Lower leg skin (tissue), 3 donors: ENCODE measurements at regions not wholly inside any gene's neighbourhood (a gene's known extent, or its start where the extent isn't known, plus 50 kb on each side); places are given as distances from the start of the nearest gene placed in this dataset.

Experiments
- POLR2A ChIP-seq, 2 donors: fragments of 450-650 bp; IDR thresholded peaks; one replicate each; pipeline ENCODE4 v1.6.1; 2016 to 2017; ENCODE audit warnings: antibody characterized with exemption in 2 of 2, mild to moderate bottlenecking in 1 of 2, moderate library complexity in 1 of 2
- TF ChIP-seq, protein P1 (sequence below), 3 donors: fragments of 450-650 bp; IDR thresholded peaks; one replicate each; pipeline ENCODE4 v1.5.1; 2016; ENCODE audit warnings: antibody characterized with exemption in 3 of 3, mild to moderate bottlenecking in 3 of 3, moderate library complexity in 2 of 3

DNA sequence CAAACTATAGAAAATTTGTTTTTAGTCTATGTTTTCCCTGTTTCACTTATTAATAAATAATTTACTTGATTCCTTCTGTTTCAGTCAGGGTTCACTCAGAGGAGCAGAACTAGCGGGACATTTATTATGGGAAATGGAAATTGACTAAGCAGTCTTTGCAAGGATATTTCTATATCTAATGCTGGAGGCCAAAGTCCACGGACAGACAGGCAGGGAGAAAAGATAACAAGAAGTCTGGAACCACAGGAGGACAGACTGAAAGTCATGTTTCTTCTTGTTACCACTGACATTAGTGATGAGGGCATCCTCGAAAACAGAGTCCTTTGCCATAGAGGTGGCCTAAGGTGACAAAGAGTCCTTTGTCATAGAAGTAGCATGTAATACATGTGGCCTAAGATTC, 744.5 kb upstream of the TMPRSS15 start:
- TF ChIP-seq, protein P1, sequence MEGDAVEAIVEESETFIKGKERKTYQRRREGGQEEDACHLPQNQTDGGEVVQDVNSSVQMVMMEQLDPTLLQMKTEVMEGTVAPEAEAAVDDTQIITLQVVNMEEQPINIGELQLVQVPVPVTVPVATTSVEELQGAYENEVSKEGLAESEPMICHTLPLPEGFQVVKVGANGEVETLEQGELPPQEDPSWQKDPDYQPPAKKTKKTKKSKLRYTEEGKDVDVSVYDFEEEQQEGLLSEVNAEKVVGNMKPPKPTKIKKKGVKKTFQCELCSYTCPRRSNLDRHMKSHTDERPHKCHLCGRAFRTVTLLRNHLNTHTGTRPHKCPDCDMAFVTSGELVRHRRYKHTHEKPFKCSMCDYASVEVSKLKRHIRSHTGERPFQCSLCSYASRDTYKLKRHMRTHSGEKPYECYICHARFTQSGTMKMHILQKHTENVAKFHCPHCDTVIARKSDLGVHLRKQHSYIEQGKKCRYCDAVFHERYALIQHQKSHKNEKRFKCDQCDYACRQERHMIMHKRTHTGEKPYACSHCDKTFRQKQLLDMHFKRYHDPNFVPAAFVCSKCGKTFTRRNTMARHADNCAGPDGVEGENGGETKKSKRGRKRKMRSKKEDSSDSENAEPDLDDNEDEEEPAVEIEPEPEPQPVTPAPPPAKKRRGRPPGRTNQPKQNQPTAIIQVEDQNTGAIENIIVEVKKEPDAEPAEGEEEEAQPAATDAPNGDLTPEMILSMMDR (IDR thresholded peaks at IDR 0.05): no peak
- TF ChIP-seq POLR2A (IDR thresholded peaks at IDR 0.05): no peak
